Duodenal mucosa (tissue), 2 donors: ENCODE measurements at regions not wholly inside any gene's neighbourhood (a gene's known extent, or its start where the extent isn't known, plus 50 kb on each side); places are given as distances from the start of the nearest gene placed in this dataset.

ENCODE experiments used
- H3K27ac ChIP-seq: one replicate; pipeline ENCODE4 v1.7.0; 2013; ENCODE audit warnings: low read depth, low read length
- H3K27me3 ChIP-seq, 2 donors: one replicate each; pipeline ENCODE4 v1.7.0; 2013; ENCODE audit warnings: low read length in 2 of 2, control low read depth in 1 of 2; ENCODE audit not compliant: insufficient read depth in 2 of 2, control insufficient read depth in 1 of 2
- H3K36me3 ChIP-seq, 2 donors: one replicate each; pipeline ENCODE4 v1.7.0; 2013; ENCODE audit warnings: low read length in 2 of 2, control low read depth in 1 of 2; ENCODE audit not compliant: insufficient read depth in 2 of 2, control insufficient read depth in 1 of 2
- H3K4me1 ChIP-seq, 2 donors: one replicate each; pipeline ENCODE4 v1.7.0; 2013; ENCODE audit warnings: low read length in 2 of 2, control low read depth in 1 of 2; ENCODE audit not compliant: insufficient read depth in 2 of 2, control insufficient read depth in 1 of 2
- H3K4me3 ChIP-seq, 2 donors: one replicate each; pipeline ENCODE4 v1.7.0; 2013; ENCODE audit warnings: low read length in 2 of 2, low read depth in 1 of 2
- H3K9ac ChIP-seq, 2 donors: one replicate each; pipeline ENCODE4 v1.7.0; 2013; ENCODE audit warnings: low read length in 2 of 2, low read depth in 1 of 2
- H3K9me3 ChIP-seq, 2 donors: one replicate each; pipeline ENCODE4 v1.7.0; 2013; ENCODE audit warnings: low read length in 2 of 2, control low read depth in 1 of 2; ENCODE audit not compliant: control insufficient read depth in 1 of 2

DNA sequence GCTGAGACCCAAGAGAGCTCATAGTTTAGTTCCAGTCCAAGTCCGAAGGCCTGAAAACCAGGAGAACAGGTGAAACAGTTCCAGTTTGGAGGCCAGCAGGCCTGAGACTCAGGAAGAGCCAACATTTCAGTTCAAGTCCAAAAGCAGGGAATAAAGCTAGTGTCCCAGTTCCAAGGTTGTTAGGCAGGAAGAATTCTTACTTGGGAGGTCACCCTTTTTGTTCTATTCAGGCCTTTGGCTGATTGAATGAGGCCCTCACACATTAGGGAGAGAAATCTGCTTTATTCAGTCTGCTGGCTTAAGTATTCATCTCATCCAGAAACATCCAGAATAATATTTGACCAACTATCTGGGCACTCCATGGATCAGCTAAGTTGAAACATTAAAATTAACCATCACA, 294.6 kb downstream of the PCNX1 start:
- Histone ChIP-seq H3K9me3 (no peaks in the 10 kb centered on the region), H3K9ac (no peak overlapping the region), H3K4me1 (no peaks in the 10 kb centered on the region), H3K36me3 (no peaks in the 10 kb centered on the region), H3K4me3 (no peak overlapping the region), H3K27me3 (no peaks in the 10 kb centered on the region), H3K27ac (no peak overlapping the region)

GRCh38 chr14:71202881-71203280, 295.6 kb downstream of the PCNX1 start:
- Histone ChIP-seq H3K36me3 (no peaks in the 10 kb centered on the region), H3K4me3 (no peak overlapping the region), H3K9ac (no peak overlapping the region), H3K4me1 (no peaks in the 10 kb centered on the region), H3K27me3 (no peaks in the 10 kb centered on the region), H3K9me3 (no peaks in the 10 kb centered on the region), H3K27ac (no peak overlapping the region)

DNA sequence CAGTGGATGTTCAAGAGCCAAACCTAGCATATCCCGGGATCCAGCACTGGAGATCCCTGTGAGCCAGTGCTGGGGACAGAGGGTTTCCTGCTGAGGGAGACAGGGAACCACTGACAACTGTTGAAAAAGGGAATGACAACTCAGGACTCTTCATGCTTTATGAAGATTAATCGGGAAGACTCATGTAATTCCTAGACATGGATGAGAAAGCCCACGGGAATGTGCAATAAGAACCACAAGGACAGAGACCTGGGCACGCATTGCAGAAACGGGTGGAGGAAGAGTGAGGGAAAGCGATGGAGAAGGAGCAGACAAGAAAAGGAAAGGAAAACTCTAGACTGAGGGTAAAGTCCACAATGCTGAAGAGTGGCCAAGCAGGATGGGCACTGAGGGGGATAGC, 296.0 kb downstream of the PCNX1 start:
- H3K36me3 ChIP-seq: no peaks in the 10 kb centered on the region
- no peak overlapping the region for H3K4me3 ChIP-seq

GRCh38 chr14:71204231-71204630, 297.0 kb downstream of the PCNX1 start:
- H3K36me3 ChIP-seq: no peaks in the 10 kb centered on the region
- no peak overlapping the region for H3K27ac ChIP-seq
- no peak overlapping the region for H3K9ac ChIP-seq
- H3K4me3 ChIP-seq: no peak overlapping the region
- H3K9me3 ChIP-seq: no peaks in the 10 kb centered on the region
- no peaks in the 10 kb centered on the region for H3K4me1 ChIP-seq
- H3K27me3 ChIP-seq: no peaks in the 10 kb centered on the region

More for the DNA sequence above, 296.0 kb downstream of the PCNX1 start:
- Histone ChIP-seq H3K27me3 (no peaks in the 10 kb centered on the region), H3K4me1 (no peaks in the 10 kb centered on the region), H3K27ac (no peak overlapping the region), H3K9ac (no peak overlapping the region), H3K9me3 (no peaks in the 10 kb centered on the region)

DNA sequence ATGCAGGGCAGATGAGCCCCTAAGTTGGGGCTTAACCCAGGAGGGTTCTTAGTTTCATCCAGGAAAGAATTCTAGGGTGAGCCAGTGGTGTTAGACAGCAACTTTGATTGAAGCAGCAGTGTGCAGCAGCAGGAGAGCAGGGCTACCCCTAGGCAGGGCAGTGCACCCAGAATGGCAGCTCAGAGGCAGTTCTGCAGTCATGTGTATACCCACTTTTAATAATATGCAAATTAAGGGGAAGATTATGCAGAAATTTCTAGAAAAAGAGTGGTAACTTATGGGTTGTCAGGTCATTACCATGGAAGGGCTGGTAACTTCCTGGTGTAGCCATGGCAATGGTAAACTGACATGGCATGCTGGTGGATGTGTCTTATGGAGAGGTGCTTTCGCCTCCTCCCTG, 297.5 kb downstream of the PCNX1 start:
- H3K9ac ChIP-seq: no peak overlapping the region
- H3K27ac ChIP-seq: no peak overlapping the region
- no peaks in the 10 kb centered on the region for H3K4me1 ChIP-seq
- no peaks in the 10 kb centered on the region for H3K27me3 ChIP-seq
- H3K36me3 ChIP-seq: no peaks in the 10 kb centered on the region
- H3K9me3 ChIP-seq: no peaks in the 10 kb centered on the region
- no peak overlapping the region for H3K4me3 ChIP-seq

DNA sequence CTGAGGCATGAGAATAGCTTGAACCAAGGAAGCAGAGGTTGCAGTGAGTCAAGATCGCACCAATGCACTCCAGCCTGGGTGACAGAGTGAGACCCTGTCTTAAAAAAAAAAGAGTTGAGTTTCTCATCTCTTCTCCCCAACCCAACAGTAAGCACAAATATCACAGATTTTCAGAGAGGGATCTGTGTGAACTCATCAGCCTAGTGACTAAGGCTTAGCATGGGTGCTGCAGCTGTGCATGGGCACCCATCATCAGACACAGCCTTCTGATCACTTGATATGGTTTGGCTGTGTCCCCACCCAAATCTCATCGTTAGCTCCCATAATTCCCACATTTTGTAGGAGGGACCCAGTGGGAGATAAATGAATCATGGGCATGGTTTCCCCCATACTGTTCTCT, 298.9 kb downstream of the PCNX1 start:
- no peak overlapping the region for H3K27ac ChIP-seq

DNA sequence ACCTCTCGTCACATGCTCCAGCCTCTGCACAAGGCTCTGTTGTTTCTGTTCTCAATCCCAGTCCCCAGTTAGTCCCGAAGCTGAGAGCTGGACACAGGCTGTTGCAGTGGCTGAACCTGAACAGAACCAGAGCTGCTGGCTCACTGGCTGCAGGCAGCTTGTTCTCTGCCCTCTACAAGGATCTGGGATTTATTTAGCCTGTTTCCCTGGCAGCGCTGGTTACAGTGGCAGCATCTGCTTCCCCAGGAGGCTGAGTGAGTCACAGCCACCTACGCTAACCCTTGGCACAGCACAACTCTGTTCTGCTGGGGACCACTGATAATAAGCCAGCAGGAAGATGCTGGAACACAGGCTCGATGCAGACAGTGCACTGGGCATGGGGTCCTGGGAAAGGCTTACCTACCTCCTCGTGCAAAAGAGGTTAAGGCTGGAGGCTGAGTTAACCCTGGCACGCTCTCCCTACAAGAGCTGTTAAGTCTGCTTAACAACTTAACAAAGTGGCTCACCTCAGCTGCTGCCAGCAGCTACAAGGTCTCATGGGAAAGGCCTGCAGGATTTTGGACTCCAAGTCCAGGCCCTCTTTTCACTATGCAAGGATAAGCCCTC, 299.6 kb downstream of the PCNX1 start:
- Histone ChIP-seq H3K4me3 (no peak overlapping the region), H3K9ac (no peak overlapping the region), H3K4me1 (no peaks in the 10 kb centered on the region), H3K27me3 (no peaks in the 10 kb centered on the region), H3K27ac (no peak overlapping the region), H3K36me3 (no peaks in the 10 kb centered on the region), H3K9me3 (no peaks in the 10 kb centered on the region)

More for the DNA sequence above, 298.9 kb downstream of the PCNX1 start:
- no peaks in the 10 kb centered on the region for H3K27me3 ChIP-seq
- H3K4me1 ChIP-seq: no peaks in the 10 kb centered on the region
- H3K4me3 ChIP-seq: no peak overlapping the region
- no peak overlapping the region for H3K9ac ChIP-seq
- H3K36me3 ChIP-seq: no peaks in the 10 kb centered on the region
- no peaks in the 10 kb centered on the region for H3K9me3 ChIP-seq

DNA sequence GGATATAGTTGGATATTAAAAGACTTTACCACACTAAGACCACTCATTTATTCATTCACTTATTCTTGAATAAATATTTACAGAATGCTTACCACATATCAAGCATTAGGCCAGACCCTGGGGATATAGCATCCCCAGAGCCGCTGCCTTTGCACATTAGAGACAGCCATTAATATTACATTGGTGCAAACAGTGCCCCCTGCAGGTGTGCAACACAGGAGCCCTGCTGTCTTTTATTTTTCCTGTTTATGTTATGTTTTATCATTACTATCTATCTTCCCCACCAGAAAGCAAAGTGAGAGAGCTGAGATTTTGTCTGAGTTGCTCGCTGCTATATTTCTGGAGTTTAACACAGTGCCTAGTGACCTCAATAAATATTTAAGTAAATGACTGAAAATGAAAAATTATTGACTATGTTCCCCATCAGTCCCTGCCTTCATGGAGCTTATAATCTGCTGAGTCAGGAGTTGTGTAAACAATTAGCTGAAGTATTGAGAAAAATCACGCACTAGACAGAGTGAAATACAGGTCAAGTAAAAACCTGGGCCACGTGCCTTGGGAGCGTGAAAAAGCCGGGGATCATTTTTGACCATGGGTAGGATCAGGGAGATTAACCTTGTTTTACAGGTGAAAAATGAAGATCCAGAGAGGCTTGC, 301.6 kb downstream of the PCNX1 start:
- H3K9ac ChIP-seq: no peak overlapping the region
- H3K9me3 ChIP-seq: no peaks in the 10 kb centered on the region
- no peaks in the 10 kb centered on the region for H3K36me3 ChIP-seq
- H3K4me3 ChIP-seq: no peak overlapping the region
- no peaks in the 10 kb centered on the region for H3K4me1 ChIP-seq
- no peak overlapping the region for H3K27ac ChIP-seq
- H3K27me3 ChIP-seq: no peaks in the 10 kb centered on the region

DNA sequence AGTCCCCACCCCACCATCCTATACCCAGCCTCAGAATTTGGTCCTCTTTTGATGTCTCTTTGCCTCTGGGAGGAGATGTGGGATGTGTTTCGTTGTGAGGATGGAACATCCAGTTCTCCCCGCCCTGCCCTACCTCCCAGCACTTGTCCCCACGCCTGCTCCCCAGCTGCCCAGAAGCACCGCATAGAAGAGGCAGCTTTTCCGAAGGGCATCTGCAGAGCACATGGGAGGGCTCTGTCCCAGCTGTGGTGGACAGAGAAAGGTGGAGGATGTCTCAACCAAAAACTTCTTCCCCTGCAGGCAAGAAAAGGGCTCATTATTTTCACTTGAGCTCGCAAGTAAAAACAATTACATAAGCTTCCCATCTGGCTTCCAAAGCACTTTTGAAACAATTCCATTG, 302.6 kb downstream of the PCNX1 start:
- Histone ChIP-seq H3K4me1 (no peaks in the 10 kb centered on the region), H3K4me3 (no peak overlapping the region), H3K9me3 (no peaks in the 10 kb centered on the region), H3K27me3 (no peaks in the 10 kb centered on the region), H3K27ac (no peak overlapping the region), H3K36me3 (no peaks in the 10 kb centered on the region), H3K9ac (no peak overlapping the region)

GRCh38 chr14:71212093-71212492, 304.8 kb downstream of the PCNX1 start:
- Histone ChIP-seq H3K27ac (no peak overlapping the region), H3K4me3 (no peak overlapping the region)

More at GRCh38 chr14:71212093-71212492, 304.8 kb downstream of the PCNX1 start:
- H3K27me3 ChIP-seq: no peaks in the 10 kb centered on the region
- H3K4me1 ChIP-seq: no peaks in the 10 kb centered on the region
- no peak overlapping the region for H3K9ac ChIP-seq
- H3K36me3 ChIP-seq: no peaks in the 10 kb centered on the region
- no peaks in the 10 kb centered on the region for H3K9me3 ChIP-seq
